IMR-90 (cell line): ENCODE measurements at regions not wholly inside any gene's neighbourhood (a gene's known extent, or its start where the extent isn't known, plus 50 kb on each side); places are given as distances from the start of the nearest gene placed in this dataset.

Source experiments
- ATAC-seq: fragments of 200-7000 bp; cut with Tn5 transposase; 2 replicates; pipeline ENCODE4 v1.9.1; 2020; ENCODE audit warnings: low read depth, mild to moderate bottlenecking, moderate library complexity
- BruUV-seq: library from RNA; stranded (reverse); fragments of 400-500 nt; replicated peaks from 2 replicates; lab custom pipeline; 2021; lab: Mats Ljungman, UMichigan
- CTCF ChIA-PET: fragments of 300-600 bp; formaldehyde crosslinking; extraction: SDS; loops from one replicate; lab custom pipeline; 2021; ENCODE audit warnings: antibody characterized with exemption; lab: Yijun Ruan, JAX
- POLR2A ChIA-PET: fragments of 300-600 bp; sonication (Branson Sonifier 250); formaldehyde crosslinking; loops from one replicate; lab custom pipeline; 2022; ENCODE audit warnings: antibody characterized with exemption; ENCODE audit not compliant: unreplicated experiment; lab: Charles Lee
- DNase-seq: peaks from one replicate; pipeline ENCODE4 v3.0.0; 2013
- H2AFZ ChIP-seq: replicated peaks from 2 replicates; pipeline ENCODE3; 2013; ENCODE audit warnings: low read length, mild to moderate bottlenecking; ENCODE audit not compliant: poor library complexity
- H2AK5ac ChIP-seq: 2 replicates; pipeline ENCODE4 v1.6.1; 2013; ENCODE audit warnings: low read depth, low read length, inconsistent platforms
- H2AK9ac ChIP-seq: replicated peaks from 2 replicates; pipeline ENCODE3; 2013; ENCODE audit warnings: mild to moderate bottlenecking, low read depth, low read length, moderate library complexity; ENCODE audit not compliant: poor library complexity
- H2BK120ac ChIP-seq: 2 replicates; pipeline ENCODE4 v1.6.1; 2013; ENCODE audit warnings: low read depth, low read length, inconsistent platforms
- H2BK15ac ChIP-seq: 3 replicates; pipeline ENCODE4 v1.6.1; 2013; ENCODE audit warnings: low read depth, low read length, inconsistent platforms
- H2BK20ac ChIP-seq: 2 replicates; pipeline ENCODE4 v1.6.1; 2013; ENCODE audit warnings: low read depth, mild to moderate bottlenecking, inconsistent platforms, low read length, moderate library complexity
- H2BK5ac ChIP-seq: 2 replicates; pipeline ENCODE4 v1.6.1; 2013; ENCODE audit warnings: mild to moderate bottlenecking, low read depth, low read length, inconsistent platforms; ENCODE audit not compliant: poor library complexity, severe bottlenecking
- H3K14ac ChIP-seq: replicated peaks from 2 replicates; pipeline ENCODE4 v1.6.1; 2013; ENCODE audit warnings: low read depth, low read length, inconsistent platforms
- H3K18ac ChIP-seq: 2 replicates; pipeline ENCODE4 v1.6.1; 2013; ENCODE audit warnings: low read depth, low read length, control low read depth
- H3K23ac ChIP-seq: 2 replicates; pipeline ENCODE4 v1.6.1; 2013; ENCODE audit warnings: low read depth, low read length, inconsistent platforms
- H3K27ac ChIP-seq: 2 replicates; pipeline ENCODE4 v1.5.1; 2013; ENCODE audit warnings: mild to moderate bottlenecking, control low read depth, low read length; ENCODE audit not compliant: insufficient read depth
- H3K27me3 ChIP-seq: 2 replicates; pipeline ENCODE4 v1.6.1; 2013; ENCODE audit warnings: low read length; ENCODE audit not compliant: control insufficient read depth, insufficient read depth
- H3K36me3 ChIP-seq: 2 replicates; pipeline ENCODE4 v1.6.1; 2013; ENCODE audit warnings: low read length, mixed read lengths; ENCODE audit not compliant: control insufficient read depth, insufficient read depth
- H3K4ac ChIP-seq: 2 replicates; pipeline ENCODE4 v1.6.1; 2013; ENCODE audit warnings: low read depth, low read length, inconsistent platforms
- H3K4me1 ChIP-seq: 2 replicates; pipeline ENCODE4 v1.6.1; 2013; ENCODE audit warnings: low read length, mixed read lengths; ENCODE audit not compliant: control insufficient read depth, insufficient read depth
- H3K4me2 ChIP-seq: 2 replicates; pipeline ENCODE4 v1.6.1; 2013; ENCODE audit warnings: low read depth, mild to moderate bottlenecking, control low read depth, low read length, moderate library complexity
- H3K4me3 ChIP-seq: 2 replicates; pipeline ENCODE4 v1.5.1; 2013; ENCODE audit warnings: low read depth, mild to moderate bottlenecking, control low read depth, low read length, moderate library complexity; ENCODE audit not compliant: insufficient read depth
- H3K56ac ChIP-seq: 2 replicates; pipeline ENCODE4 v1.6.1; 2013; ENCODE audit warnings: low read length, inconsistent platforms; ENCODE audit not compliant: insufficient read depth; ENCODE audit errors: extremely low read depth
- H3K79me1 ChIP-seq, 2 experiments: 2 replicates each; pipeline ENCODE4 v1.6.1; 2013; ENCODE audit warnings: low read length in 2 of 2, inconsistent platforms in 1 of 2, low read depth in 1 of 2
- H3K9ac ChIP-seq: 2 replicates; pipeline ENCODE4 v1.6.1; 2013; ENCODE audit warnings: low read depth, low read length, control low read depth
- H3K9me1 ChIP-seq: 2 replicates; pipeline ENCODE4 v1.6.1; 2013; ENCODE audit warnings: low read length, inconsistent platforms; ENCODE audit not compliant: insufficient read depth
- H3K9me3 ChIP-seq: 2 replicates; pipeline ENCODE4 v1.6.1; 2013; ENCODE audit warnings: low read length; ENCODE audit not compliant: control insufficient read depth, insufficient read depth
- H4K20me1 ChIP-seq: 2 replicates; pipeline ENCODE4 v1.6.1; 2013; ENCODE audit warnings: low read length, inconsistent platforms; ENCODE audit not compliant: insufficient read depth
- H4K5ac ChIP-seq: 2 replicates; pipeline ENCODE4 v1.6.1; 2013; ENCODE audit warnings: mild to moderate bottlenecking, low read depth, low read length, control low read depth
- H4K8ac ChIP-seq, 2 experiments: 2 replicates each; pipeline ENCODE4 v1.6.1; 2013; ENCODE audit warnings: low read depth in 2 of 2, low read length in 2 of 2, control low read depth in 1 of 2, inconsistent platforms in 1 of 2
- H4K91ac ChIP-seq: 2 replicates; pipeline ENCODE4 v1.6.1; 2013; ENCODE audit warnings: low read depth, low read length, inconsistent platforms; ENCODE audit not compliant: insufficient read depth
- CEBPB ChIP-seq: IDR thresholded peaks from 2 replicates; pipeline ENCODE4 v1.6.1; 2012; ENCODE audit warnings: low read depth, low read length, improper control_type of control experiment
- CHD1 ChIP-seq: IDR thresholded peaks from 2 replicates; pipeline ENCODE4 v1.6.1; 2012; ENCODE audit warnings: low read depth, low read length, improper control_type of control experiment
- MAFK ChIP-seq: IDR thresholded peaks from 2 replicates; pipeline ENCODE4 v1.6.1; 2012; ENCODE audit warnings: low read depth, low read length, improper control_type of control experiment
- MXI1 ChIP-seq: IDR thresholded peaks from 2 replicates; pipeline ENCODE4 v1.6.1; 2012; ENCODE audit warnings: low read depth, mild to moderate bottlenecking, low read length, moderate library complexity, borderline replicate concordance
- RAD21 ChIP-seq: IDR thresholded peaks from 2 replicates; pipeline ENCODE4 v1.6.1; 2012; ENCODE audit warnings: low read length, improper control_type of control experiment
- RCOR1 ChIP-seq: IDR thresholded peaks from 2 replicates; pipeline ENCODE4 v1.6.1; 2012; ENCODE audit warnings: mild to moderate bottlenecking, low read length, improper control_type of control experiment; ENCODE audit not compliant: insufficient replicate concordance
- RFX5 ChIP-seq: IDR thresholded peaks from 2 replicates; pipeline ENCODE4 v1.8.0; 2012; ENCODE audit warnings: low read depth, mild to moderate bottlenecking, low read length, moderate library complexity
- WGBS, 2 experiments: methylation state at CpG; one replicate each; pipeline versions ENCODE4 v1.1.5 to v1.1.7; 2013; ENCODE audit warnings: missing lambda C conversion rate in 2 of 2; ENCODE audit not compliant: insufficient read length in 1 of 2; ENCODE audit errors: extremely low coverage in 2 of 2; 5-methylcytosine and 5-hydroxymethylcytosine counted together
- dilution Hi-C: fragments of 300-500 bp; cut with HindIII; formaldehyde crosslinking; loops from one replicate; pipeline ENCODE4 v1.14.3; 2018; ENCODE audit warnings: low sequenced_read_pairs; ENCODE audit not compliant: unreplicated experiment
- in situ Hi-C: fragments of 300-500 bp; cut with MboI; formaldehyde crosslinking; loops from 3 replicates; pipeline ENCODE4 v1.14.3; 2019; ENCODE audit warnings: low sequenced_read_pairs, inconsistent platforms, mixed read lengths
- intact Hi-C: fragments of 100-400 bp; cut with micrococcal nuclease; formaldehyde crosslinking; loops from 2 replicates; pipeline ENCODE4 v1.10.0; 2022
- TF ChIP-seq, protein P1 (sequence below): fragments of 150-350 bp; IDR thresholded peaks from 2 replicates; pipeline ENCODE4 v1.6.1; 2016; ENCODE audit warnings: low read depth, mild to moderate bottlenecking, low read length, moderate library complexity, borderline replicate concordance
- TF ChIP-seq, protein P2 (sequence below): fragments of 150-350 bp; IDR thresholded peaks from 2 replicates; pipeline ENCODE4 v1.6.1; 2017; ENCODE audit warnings: mild to moderate bottlenecking, antibody characterized with exemption, low read length, low read depth

DNA sequence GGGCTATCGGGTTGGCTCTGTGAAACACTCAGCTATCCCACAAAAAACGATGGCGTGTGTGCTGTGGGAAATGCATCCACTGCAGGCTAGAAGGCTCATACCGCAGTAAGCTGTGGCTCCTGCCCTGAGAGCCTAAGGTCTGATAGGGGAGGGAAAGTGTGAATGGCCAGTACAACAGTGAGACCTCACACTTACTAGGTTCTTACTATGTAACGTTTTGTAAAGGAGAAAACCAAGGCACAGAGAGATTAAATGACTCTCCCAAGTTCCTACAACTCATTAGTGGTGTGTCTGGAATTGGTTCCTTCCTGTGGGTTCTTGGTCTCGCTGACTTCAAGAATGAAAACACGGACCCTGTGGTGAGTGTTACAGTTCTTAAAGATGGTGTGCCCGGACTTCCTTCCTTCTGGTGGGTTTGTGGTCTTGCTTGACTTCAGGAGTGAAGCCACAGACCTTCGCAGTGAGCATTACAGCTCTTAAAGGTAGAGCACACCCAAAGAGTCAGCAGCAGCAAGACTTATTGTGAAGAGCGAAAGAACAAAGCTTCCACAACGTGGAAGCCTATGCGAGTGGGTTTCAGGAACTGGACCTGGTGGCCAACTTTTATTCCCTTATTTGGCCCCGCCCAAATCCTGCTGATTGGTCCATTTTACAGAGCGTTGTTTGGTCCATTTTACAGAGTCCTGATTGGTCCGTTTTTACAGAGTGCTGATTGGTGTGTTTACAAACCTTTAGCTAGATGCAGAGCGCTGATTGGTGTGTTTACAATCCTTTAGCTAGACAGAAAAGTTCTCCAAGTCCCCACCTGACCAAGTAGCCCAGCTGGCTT is 161.7 kb downstream of the POLR2M start:
- BruUV-seq: no TSS peak
- POLR2A ChIA-PET: no interaction called here

More for the DNA sequence above, 161.7 kb downstream of the POLR2M start:
- TF ChIP-seq MXI1: no peak
- no peak for TF ChIP-seq RCOR1
- TF ChIP-seq MAFK: no peak
- TF ChIP-seq CHD1: no peak
- TF ChIP-seq, protein P1, sequence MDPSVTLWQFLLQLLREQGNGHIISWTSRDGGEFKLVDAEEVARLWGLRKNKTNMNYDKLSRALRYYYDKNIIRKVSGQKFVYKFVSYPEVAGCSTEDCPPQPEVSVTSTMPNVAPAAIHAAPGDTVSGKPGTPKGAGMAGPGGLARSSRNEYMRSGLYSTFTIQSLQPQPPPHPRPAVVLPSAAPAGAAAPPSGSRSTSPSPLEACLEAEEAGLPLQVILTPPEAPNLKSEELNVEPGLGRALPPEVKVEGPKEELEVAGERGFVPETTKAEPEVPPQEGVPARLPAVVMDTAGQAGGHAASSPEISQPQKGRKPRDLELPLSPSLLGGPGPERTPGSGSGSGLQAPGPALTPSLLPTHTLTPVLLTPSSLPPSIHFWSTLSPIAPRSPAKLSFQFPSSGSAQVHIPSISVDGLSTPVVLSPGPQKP: no peak
- no peak for TF ChIP-seq CEBPB
- TF ChIP-seq RFX5: no peak
- TF ChIP-seq RAD21: no peak
- TF ChIP-seq, protein P2, sequence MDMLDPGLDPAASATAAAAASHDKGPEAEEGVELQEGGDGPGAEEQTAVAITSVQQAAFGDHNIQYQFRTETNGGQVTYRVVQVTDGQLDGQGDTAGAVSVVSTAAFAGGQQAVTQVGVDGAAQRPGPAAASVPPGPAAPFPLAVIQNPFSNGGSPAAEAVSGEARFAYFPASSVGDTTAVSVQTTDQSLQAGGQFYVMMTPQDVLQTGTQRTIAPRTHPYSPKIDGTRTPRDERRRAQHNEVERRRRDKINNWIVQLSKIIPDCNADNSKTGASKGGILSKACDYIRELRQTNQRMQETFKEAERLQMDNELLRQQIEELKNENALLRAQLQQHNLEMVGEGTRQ: no peak
- no peak overlapping the region for H2BK5ac ChIP-seq
- no peak for DNase-seq
- H3K4me1 ChIP-seq: no peaks in the 10 kb centered on the region
- no peak overlapping the region for H2AFZ ChIP-seq
- no peak overlapping the region for H3K4me2 ChIP-seq
- dilution Hi-C loops: no loop called here
- no peak overlapping the region for H3K27ac ChIP-seq
- H2BK15ac ChIP-seq: no peak overlapping the region
- H4K91ac ChIP-seq: no peak overlapping the region
- no peak overlapping the region for H3K4ac ChIP-seq
- H3K23ac ChIP-seq: no peak overlapping the region
- no peak overlapping the region for H3K9ac ChIP-seq
- H2AK9ac ChIP-seq: no peak overlapping the region
- ATAC-seq: no peak
- in situ Hi-C loops: loop anchor here (10.0 kb wide), 3 partner anchors 203 to 307 kb away; no protein-coding TSS in a partner anchor
- no peaks in the 10 kb centered on the region for H4K20me1 ChIP-seq
- no peak overlapping the region for H3K18ac ChIP-seq
- no peaks in the 10 kb centered on the region for H3K9me1 ChIP-seq
- no peaks in the 10 kb centered on the region for H3K36me3 ChIP-seq
- 71% methylated on average over 5 of the region's 16 CpGs; no CpG with 5 or more reads in 1 of the 2 experiments for WGBS, 2 experiments
- H2BK120ac ChIP-seq: no peak overlapping the region
- CTCF ChIA-PET: no interaction called here
- H2BK20ac ChIP-seq: no peak overlapping the region
- H4K8ac ChIP-seq: no peak overlapping the region
- no peaks in the 10 kb centered on the region for H3K79me1 ChIP-seq
- intact Hi-C loops: loop anchor here (10.0 kb wide), 1 partner anchor 523 kb away; no protein-coding TSS in a partner anchor
- no peak overlapping the region for H4K5ac ChIP-seq
- H3K14ac ChIP-seq: no peak overlapping the region
- no peak overlapping the region for H3K56ac ChIP-seq
- no peak overlapping the region for H3K4me3 ChIP-seq
- H3K27me3 ChIP-seq: no peaks in the 10 kb centered on the region
- no peaks in the 10 kb centered on the region for H3K9me3 ChIP-seq
- no peak overlapping the region for H2AK5ac ChIP-seq
